ENCODE measurements at regions not wholly inside any gene's neighbourhood (a gene's known extent, or its start where the extent isn't known, plus 50 kb on each side); places are given as distances from the start of the nearest gene placed in this dataset.
"Not testable (repeated sequence)": the region's sequence is repeated elsewhere in the genome, so short reads cannot be mapped to it uniquely, and the experiment has no call there.

DNA sequence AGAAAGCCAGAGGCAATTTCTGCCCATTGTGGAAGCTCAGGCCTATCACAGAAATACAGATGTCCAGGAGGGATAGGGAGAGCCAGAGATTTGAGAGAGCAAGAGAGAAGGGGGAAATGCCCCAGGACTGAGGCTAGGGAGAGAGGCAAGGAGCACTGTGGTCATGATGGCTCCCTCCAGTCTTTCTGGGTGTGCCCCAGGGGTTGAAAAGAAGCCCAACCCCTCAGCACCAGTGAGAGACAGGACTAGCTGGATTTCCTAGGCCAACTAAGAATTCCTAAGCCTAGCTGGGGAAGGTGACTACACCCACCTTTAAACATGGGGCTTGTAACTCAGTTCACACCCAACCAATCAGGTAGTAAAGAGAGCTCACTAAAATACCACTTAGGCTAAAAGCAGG lies 100.7 kb upstream of the MTLN start:
- TF ChIP-seq, protein P1, sequence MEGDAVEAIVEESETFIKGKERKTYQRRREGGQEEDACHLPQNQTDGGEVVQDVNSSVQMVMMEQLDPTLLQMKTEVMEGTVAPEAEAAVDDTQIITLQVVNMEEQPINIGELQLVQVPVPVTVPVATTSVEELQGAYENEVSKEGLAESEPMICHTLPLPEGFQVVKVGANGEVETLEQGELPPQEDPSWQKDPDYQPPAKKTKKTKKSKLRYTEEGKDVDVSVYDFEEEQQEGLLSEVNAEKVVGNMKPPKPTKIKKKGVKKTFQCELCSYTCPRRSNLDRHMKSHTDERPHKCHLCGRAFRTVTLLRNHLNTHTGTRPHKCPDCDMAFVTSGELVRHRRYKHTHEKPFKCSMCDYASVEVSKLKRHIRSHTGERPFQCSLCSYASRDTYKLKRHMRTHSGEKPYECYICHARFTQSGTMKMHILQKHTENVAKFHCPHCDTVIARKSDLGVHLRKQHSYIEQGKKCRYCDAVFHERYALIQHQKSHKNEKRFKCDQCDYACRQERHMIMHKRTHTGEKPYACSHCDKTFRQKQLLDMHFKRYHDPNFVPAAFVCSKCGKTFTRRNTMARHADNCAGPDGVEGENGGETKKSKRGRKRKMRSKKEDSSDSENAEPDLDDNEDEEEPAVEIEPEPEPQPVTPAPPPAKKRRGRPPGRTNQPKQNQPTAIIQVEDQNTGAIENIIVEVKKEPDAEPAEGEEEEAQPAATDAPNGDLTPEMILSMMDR (IDR thresholded peaks at IDR 0.05), result not testable (repeated sequence)
- TF ChIP-seq POLR2A (IDR thresholded peaks at IDR 0.05), result not testable (repeated sequence)
